ENCODE measurements at regions not wholly inside any gene's neighbourhood (a gene's known extent, or its start where the extent isn't known, plus 50 kb on each side); places are given as distances from the start of the nearest gene placed in this dataset.
"Not testable (repeated sequence)": the region's sequence is repeated elsewhere in the genome, so short reads cannot be mapped to it uniquely, and the experiment has no call there.

- DNase-seq (ENCODE audit: missing footprints); intact Hi-C loops (cut with DNase I); ATAC-seq: not testable (repeated sequence)
These were observed 281.8 kb downstream of the QKI start for GRCh38 chr6:163696311-163696710.

GRCh38 chr6:163695414-163695864, 280.9 kb downstream of the QKI start:
- ATAC-seq = no peak
- intact Hi-C loops (cut with DNase I) = no loop called here
- DNase-seq (ENCODE audit: missing footprints) = no peak

GRCh38 chr6:163694988-163695398, 280.5 kb downstream of the QKI start:
- intact Hi-C loops (cut with DNase I) = no loop called here

GRCh38 chr6:163694072-163694471, 279.6 kb downstream of the QKI start:
- intact Hi-C loops (cut with DNase I) = no loop called here
- ATAC-seq (no peak), DNase-seq (ENCODE audit: missing footprints) (no peak)

More at GRCh38 chr6:163694988-163695398, 280.5 kb downstream of the QKI start:
- ATAC-seq (no peak), DNase-seq (ENCODE audit: missing footprints) (no peak)

GRCh38 chr6:163691049-163691448, 276.5 kb downstream of the QKI start:
- no peak for ATAC-seq

GRCh38 chr6:163688739-163689362, 274.3 kb downstream of the QKI start:
- intact Hi-C loops (cut with DNase I) = no loop called here
- no peak for ATAC-seq

More at GRCh38 chr6:163691049-163691448, 276.5 kb downstream of the QKI start:
- no peak for DNase-seq (ENCODE audit: missing footprints)
- intact Hi-C loops (cut with DNase I) = no loop called here

GRCh38 chr6:163687075-163687474, 272.6 kb downstream of the QKI start:
- no peak for ATAC-seq
- no peak for DNase-seq (ENCODE audit: missing footprints)
- intact Hi-C loops (cut with DNase I) = no loop called here

More at GRCh38 chr6:163688739-163689362, 274.3 kb downstream of the QKI start:
- no peak for DNase-seq (ENCODE audit: missing footprints)

GRCh38 chr6:163686301-163686700, 271.8 kb downstream of the QKI start:
- ATAC-seq (no peak), DNase-seq (ENCODE audit: missing footprints) (no peak)
- intact Hi-C loops (cut with DNase I) = no loop called here

- ATAC-seq (no peak), DNase-seq (ENCODE audit: missing footprints) (no peak)
- intact Hi-C loops (cut with DNase I) = no loop called here
These were observed 268.6 kb downstream of the QKI start for GRCh38 chr6:163683105-163683622.

GRCh38 chr6:163679753-163680152, 265.2 kb downstream of the QKI start:
- DNase-seq (ENCODE audit: missing footprints) (no peak), ATAC-seq (no peak)
- intact Hi-C loops (cut with DNase I) = no loop called here

GRCh38 chr6:163679012-163679660, 264.6 kb downstream of the QKI start:
- intact Hi-C loops (cut with DNase I) = no loop called here
- ATAC-seq = no peak

GRCh38 chr6:163675611-163676010, 261.1 kb downstream of the QKI start:
- DNase-seq (ENCODE audit: missing footprints) = no peak
- intact Hi-C loops (cut with DNase I) = no loop called here
- ATAC-seq = no peak

More at GRCh38 chr6:163679012-163679660, 264.6 kb downstream of the QKI start:
- no peak for DNase-seq (ENCODE audit: missing footprints)

- DNase-seq (ENCODE audit: missing footprints) (no peak), ATAC-seq (no peak)
- intact Hi-C loops (cut with DNase I) = no loop called here
These were observed 258.2 kb downstream of the QKI start for GRCh38 chr6:163672710-163673109.

- DNase-seq (ENCODE audit: missing footprints) (no peak), ATAC-seq (no peak)
- intact Hi-C loops (cut with DNase I) = no loop called here
These were observed 257.3 kb downstream of the QKI start for GRCh38 chr6:163671791-163672190.

GRCh38 chr6:163671355-163671754, 256.8 kb downstream of the QKI start:
- intact Hi-C loops (cut with DNase I) = no loop called here
- no peak for DNase-seq (ENCODE audit: missing footprints)
- no peak for ATAC-seq

GRCh38 chr6:163670336-163670735, 255.8 kb downstream of the QKI start:
- ATAC-seq (no peak), DNase-seq (ENCODE audit: missing footprints) (no peak)
- intact Hi-C loops (cut with DNase I) = no loop called here

- DNase-seq (ENCODE audit: missing footprints) (no peak), ATAC-seq (no peak)
- intact Hi-C loops (cut with DNase I) = no loop called here
These were observed 253.5 kb downstream of the QKI start for GRCh38 chr6:163668061-163668426.

GRCh38 chr6:163667372-163668060, 253.0 kb downstream of the QKI start:
- intact Hi-C loops (cut with DNase I) = no loop called here
- no peak for DNase-seq (ENCODE audit: missing footprints)
- peak; percentile 73 for ATAC-seq

- intact Hi-C loops (cut with DNase I) = no loop called here
- ATAC-seq = no peak
- no peak for DNase-seq (ENCODE audit: missing footprints)
These were observed 250.9 kb downstream of the QKI start for GRCh38 chr6:163665464-163665863.

- ATAC-seq (no peak), DNase-seq (ENCODE audit: missing footprints) (no peak)
- intact Hi-C loops (cut with DNase I) = no loop called here
These were observed 249.1 kb downstream of the QKI start for GRCh38 chr6:163663575-163663974.
